ENCODE measurements at regions not wholly inside any gene's neighbourhood (a gene's known extent, or its start where the extent isn't known, plus 50 kb on each side); places are given as distances from the start of the nearest gene placed in this dataset.

GRCh38 chr1:90354704-90355103 lies 359.8 kb downstream of the ZNF326 start:
- TF ChIP-seq POLR2A (IDR thresholded peaks at IDR 0.05) (no peak), CTCF (IDR thresholded peaks at IDR 0.05) (no peak), EP300 (IDR thresholded peaks at IDR 0.05; ENCODE audit: low read depth) (no peak)

All from transverse colon (tissue), 3 donors.